ENCODE measurements at regions not wholly inside any gene's neighbourhood (a gene's known extent, or its start where the extent isn't known, plus 50 kb on each side); places are given as distances from the start of the nearest gene placed in this dataset.

DNA sequence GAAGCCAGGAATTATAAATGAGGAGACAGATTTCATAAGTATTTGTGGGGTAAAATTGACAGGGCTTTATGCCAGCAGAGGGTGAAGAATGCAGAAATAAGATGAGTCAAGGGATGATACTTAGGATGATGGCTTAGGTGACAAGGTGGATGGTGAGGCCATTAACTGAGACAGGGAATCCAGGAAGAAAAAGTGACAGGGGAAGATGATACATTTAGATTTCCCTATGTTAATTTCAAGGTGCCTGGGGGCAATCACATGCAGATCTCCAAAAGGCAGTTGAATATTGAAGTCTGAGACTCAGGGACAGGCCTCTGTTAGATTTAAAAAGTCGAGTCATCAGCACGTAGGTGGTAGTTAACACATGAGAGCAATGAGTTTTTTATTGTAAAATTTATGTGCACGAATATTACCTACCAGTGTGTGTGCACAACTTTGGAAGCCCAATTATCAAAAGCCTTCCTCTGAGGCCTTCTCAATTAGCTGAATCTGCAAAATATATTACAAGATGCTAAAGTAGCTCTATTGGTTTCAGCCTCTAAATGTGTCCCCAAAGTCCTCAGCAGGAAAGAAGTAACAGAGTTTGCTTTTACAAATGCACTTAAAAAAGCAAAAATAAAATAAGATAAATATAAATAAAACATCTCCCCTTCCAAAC is 67.9 kb upstream of the CHL1 start:
- ATAC-seq (no peak), DNase-seq (ENCODE audit: extremely low read depth in 1 of 4, low spot score in 3 of 4) (no peak), FAIRE-seq (no peak)
- TF ChIP-seq HIVEP1 (CRISPR knock-in tag; IDR thresholded peaks at IDR 0.05) (no peak), ZNF316 (IDR thresholded peaks at IDR 0.05) (peak; percentile 4; the same call in 1 of the 2 replicates)
- POLR2A ChIA-PET: no interaction called here
- Histone ChIP-seq H3K4me3 (no peak overlapping the region), H3K27ac (ENCODE audit: extremely low read depth, low read depth, low read length) (no peak overlapping the region), H3K36me3 (ENCODE audit: control insufficient read depth, insufficient read depth, low read length) (no peaks in the 10 kb centered on the region), H3K79me2 (ENCODE audit: control insufficient read depth, insufficient read depth, low read length) (no peaks in the 10 kb centered on the region), H4K20me1 (replicated peaks; ENCODE audit: control insufficient read depth, insufficient read depth, low read length) (no peaks in the 10 kb centered on the region), H3K4me1 (replicated peaks in 1 of 2; ENCODE audit: control insufficient read depth in 2 of 2, insufficient read depth in 2 of 2, low read length in 2 of 2) (no peaks in the 10 kb centered on the region), H3K9ac (ENCODE audit: insufficient read depth in 1 of 2, low read depth in 2 of 2, low read length in 2 of 2) (no peak overlapping the region), H3K9me3 (replicated peaks; ENCODE audit: control insufficient read depth, insufficient read depth, low read depth, low read length) (peaks cover 2% of the 10 kb centered on the region), H3K9me1 (ENCODE audit: control insufficient read depth, insufficient read depth, low read length) (no peaks in the 10 kb centered on the region), H3K27me3 (ENCODE audit: control insufficient read depth in 2 of 2, insufficient read depth in 2 of 2, low read length in 2 of 2) (no peaks in the 10 kb centered on the region), H3K4me2 (ENCODE audit: insufficient read depth, low read length) (no peak overlapping the region), H2AFZ (ENCODE audit: low read depth, low read length) (no peak overlapping the region)
- no TSS peak for BruUV-seq (replicated peaks)
- CTCF ChIA-PET (ENCODE audit: low intra/inter-chr PET ratio): no interaction called here
- 2% methylated on average over 3 of the region's 3 CpGs for WGBS (ENCODE audit: insufficient coverage, low coverage, missing lambda C conversion rate)
- intact Hi-C loops (cut with micrococcal nuclease): no loop called here
- in situ Hi-C loops (cut with MboI): no loop called here

DNA sequence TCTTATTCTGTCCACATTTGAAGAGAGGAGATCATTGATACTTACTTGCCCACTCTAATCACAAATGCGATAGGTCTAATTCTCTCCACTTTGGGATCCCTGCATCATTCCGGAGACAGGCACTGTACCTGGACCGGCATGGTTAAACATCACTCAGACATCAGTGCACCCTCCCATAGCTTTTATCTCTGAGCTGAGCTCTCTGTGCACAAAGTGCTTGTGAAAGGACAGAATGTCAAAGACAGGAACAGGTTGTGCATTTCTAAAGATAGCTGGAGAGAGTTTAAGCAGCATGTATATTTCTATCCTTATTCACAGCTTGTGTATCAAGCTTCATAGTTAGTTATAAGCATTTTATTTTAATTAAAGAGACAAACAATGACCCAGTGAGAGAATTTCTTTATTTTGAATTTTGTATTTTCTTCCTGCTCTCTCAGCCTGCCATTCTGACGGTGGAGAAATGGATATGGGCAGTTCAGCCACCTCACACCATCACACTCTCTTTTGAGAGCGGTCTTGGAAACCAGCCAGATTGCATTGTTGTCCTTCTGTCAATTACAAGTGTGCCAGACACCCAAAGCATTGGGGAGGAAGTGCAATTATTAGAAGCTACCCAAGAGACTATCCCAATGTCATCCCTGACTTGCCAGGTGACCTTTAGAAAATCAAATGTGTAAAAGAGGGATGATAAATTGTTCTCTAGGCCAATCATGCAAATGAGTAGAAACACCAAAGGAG is 65.2 kb upstream of the CHL1 start:
- no peaks in the 10 kb centered on the region for H3K9me1 ChIP-seq (ENCODE audit: control insufficient read depth, insufficient read depth, low read length)
- in situ Hi-C loops (cut with MboI) (no loop called here), intact Hi-C loops (cut with micrococcal nuclease) (no loop called here)
- no peaks in the 10 kb centered on the region for H3K79me2 ChIP-seq (ENCODE audit: control insufficient read depth, insufficient read depth, low read length)
- no peaks in the 10 kb centered on the region for H4K20me1 ChIP-seq (replicated peaks; ENCODE audit: control insufficient read depth, insufficient read depth, low read length)
- no peak overlapping the region for H3K9ac ChIP-seq (ENCODE audit: insufficient read depth in 1 of 2, low read depth in 2 of 2, low read length in 2 of 2)
- H3K4me1 ChIP-seq (replicated peaks in 1 of 2; ENCODE audit: control insufficient read depth in 2 of 2, insufficient read depth in 2 of 2, low read length in 2 of 2): no peaks in the 10 kb centered on the region
- 1% methylated on average over 5 of the region's 5 CpGs for WGBS (ENCODE audit: insufficient coverage, low coverage, missing lambda C conversion rate)
- POLR2A ChIA-PET: no interaction called here
- FAIRE-seq (no peak), ATAC-seq (no peak), DNase-seq (ENCODE audit: extremely low read depth in 1 of 4, low spot score in 3 of 4) (no peak)
- H3K4me3 ChIP-seq: no peak overlapping the region
- CTCF ChIA-PET (ENCODE audit: low intra/inter-chr PET ratio): no interaction called here
- H3K27me3 ChIP-seq (ENCODE audit: control insufficient read depth in 2 of 2, insufficient read depth in 2 of 2, low read length in 2 of 2): no peaks in the 10 kb centered on the region
- H3K36me3 ChIP-seq (ENCODE audit: control insufficient read depth, insufficient read depth, low read length): no peaks in the 10 kb centered on the region
- no peak overlapping the region for H3K4me2 ChIP-seq (ENCODE audit: insufficient read depth, low read length)
- BruUV-seq (replicated peaks): no TSS peak
- H3K27ac ChIP-seq (ENCODE audit: extremely low read depth, low read depth, low read length): no peak overlapping the region
- H2AFZ ChIP-seq (ENCODE audit: low read depth, low read length): no peak overlapping the region
- H3K9me3 ChIP-seq (replicated peaks; ENCODE audit: control insufficient read depth, insufficient read depth, low read depth, low read length): peaks cover 3% of the 10 kb centered on the region
- TF ChIP-seq, protein P1, sequence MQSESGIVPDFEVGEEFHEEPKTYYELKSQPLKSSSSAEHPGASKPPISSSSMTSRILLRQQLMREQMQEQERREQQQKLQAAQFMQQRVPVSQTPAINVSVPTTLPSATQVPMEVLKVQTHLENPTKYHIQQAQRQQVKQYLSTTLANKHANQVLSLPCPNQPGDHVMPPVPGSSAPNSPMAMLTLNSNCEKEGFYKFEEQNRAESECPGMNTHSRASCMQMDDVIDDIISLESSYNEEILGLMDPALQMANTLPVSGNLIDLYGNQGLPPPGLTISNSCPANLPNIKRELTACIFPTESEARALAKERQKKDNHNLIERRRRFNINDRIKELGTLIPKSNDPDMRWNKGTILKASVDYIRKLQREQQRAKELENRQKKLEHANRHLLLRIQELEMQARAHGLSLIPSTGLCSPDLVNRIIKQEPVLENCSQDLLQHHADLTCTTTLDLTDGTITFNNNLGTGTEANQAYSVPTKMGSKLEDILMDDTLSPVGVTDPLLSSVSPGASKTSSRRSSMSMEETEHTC (IDR thresholded peaks at IDR 0.05): no peak
- no peak for TF ChIP-seq SNIP1 (IDR thresholded peaks at IDR 0.05; ENCODE audit: low read depth)
- TF ChIP-seq RBM17 (IDR thresholded peaks at IDR 0.05; ENCODE audit: borderline replicate concordance, low read depth, low read length): no peak
- TF ChIP-seq, protein P2, sequence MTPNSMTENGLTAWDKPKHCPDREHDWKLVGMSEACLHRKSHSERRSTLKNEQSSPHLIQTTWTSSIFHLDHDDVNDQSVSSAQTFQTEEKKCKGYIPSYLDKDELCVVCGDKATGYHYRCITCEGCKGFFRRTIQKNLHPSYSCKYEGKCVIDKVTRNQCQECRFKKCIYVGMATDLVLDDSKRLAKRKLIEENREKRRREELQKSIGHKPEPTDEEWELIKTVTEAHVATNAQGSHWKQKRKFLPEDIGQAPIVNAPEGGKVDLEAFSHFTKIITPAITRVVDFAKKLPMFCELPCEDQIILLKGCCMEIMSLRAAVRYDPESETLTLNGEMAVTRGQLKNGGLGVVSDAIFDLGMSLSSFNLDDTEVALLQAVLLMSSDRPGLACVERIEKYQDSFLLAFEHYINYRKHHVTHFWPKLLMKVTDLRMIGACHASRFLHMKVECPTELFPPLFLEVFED (CRISPR knock-in tag; conservative IDR thresholded peaks at IDR 0.05): no peak
- TF ChIP-seq ZNF282 (CRISPR knock-in tag; IDR thresholded peaks at IDR 0.05): no peak
- TF ChIP-seq KDM1A (IDR thresholded peaks at IDR 0.05): no peak
- no peak for TF ChIP-seq XRCC3 (IDR thresholded peaks at IDR 0.05)
- TF ChIP-seq XRCC4 (IDR thresholded peaks at IDR 0.05; ENCODE audit: extremely low read depth, insufficient read depth, insufficient read length): no peak
- no peak for TF ChIP-seq ZNF561 (CRISPR knock-in tag; conservative IDR thresholded peaks at IDR 0.05)
- no peak for TF ChIP-seq MAZ (CRISPR knock-in tag; conservative IDR thresholded peaks at IDR 0.05 in 1 of 2, IDR thresholded peaks at IDR 0.05 in 1 of 2)

All from K562 (cell line).